A549 (cell line): ENCODE measurements at regions not wholly inside any gene's neighbourhood (a gene's known extent, or its start where the extent isn't known, plus 50 kb on each side); places are given as distances from the start of the nearest gene placed in this dataset.

Source experiments
- ATAC-seq, 2 experiments: fragments of 200-7000 bp in 1 of 2; fragments of >200 bp in 1 of 2; cut with Nextera tagmentation in 1 of 2; cut with Tn5 transposase in 1 of 2; 3 replicates each; pipeline versions ENCODE4 v1.8.0 to v1.9.1; 2018 to 2020; ENCODE audit warnings: mild to moderate bottlenecking in 1 of 2, moderate library complexity in 1 of 2
- CTCF ChIA-PET: fragments of 300-600 bp; sonication (Branson Sonifier 250); formaldehyde crosslinking; extraction: SDS; loops from one replicate; lab custom pipeline; 2021; ENCODE audit warnings: antibody characterized with exemption, inconsistent platforms; lab: Yijun Ruan, JAX
- POLR2A ChIA-PET: fragments of 350-600 bp; formaldehyde crosslinking; extraction: SDS; loops from one replicate; lab custom pipeline; 2021; ENCODE audit warnings: antibody characterized with exemption, inconsistent platforms; lab: Yijun Ruan, JAX
- DNase-seq, 2 experiments: peaks; one replicate each; pipeline versions ENCODE4 v3.0.0 to v3.0.0-alpha.2; 2011 to 2016; ENCODE audit warnings: low read depth in 1 of 2, low spot score in 1 of 2
- FAIRE-seq: peaks from 2 replicates; lab custom pipeline; 2011; peaks lifted over from hg19 to GRCh38; lab: Jason Lieb, UNC
- H3K27ac ChIP-seq, 2 experiments: fragments of >200 bp; sonication (Bioruptor Twin); formaldehyde crosslinking; 3 replicates each; pipeline ENCODE4 v1.5.1; 2016 to 2017
- H3K4me1 ChIP-seq: fragments of >200 bp; sonication (Bioruptor Twin); formaldehyde crosslinking; 3 replicates; pipeline ENCODE4 v1.6.1; 2016
- H3K4me2 ChIP-seq: fragments of >200 bp; sonication (Bioruptor Twin); formaldehyde crosslinking; 3 replicates; pipeline ENCODE4 v1.6.1; 2016
- H3K4me3 ChIP-seq: fragments of >200 bp; sonication (Bioruptor Twin); formaldehyde crosslinking; 3 replicates; pipeline ENCODE4 v1.5.1; 2016
- H3K9me3 ChIP-seq: fragments of >200 bp; sonication (Bioruptor Twin); formaldehyde crosslinking; 3 replicates; pipeline ENCODE4 v1.6.1; 2016
- CHD4 ChIP-seq: fragments of 200-600 bp; sonication (generic); IDR thresholded peaks from 2 replicates; pipeline ENCODE4 v1.6.1; 2016; ENCODE audit warnings: antibody characterized with exemption, mild to moderate bottlenecking, borderline replicate concordance
- EHF ChIP-seq: fragments of 250-450 bp; sonication (Bioruptor Pico); IDR thresholded peaks from 2 replicates; pipeline ENCODE4 v1.5.0; 2020; ENCODE audit warnings: mild to moderate bottlenecking
- ESRRA ChIP-seq: fragments of 150-350 bp; IDR thresholded peaks from 2 replicates; pipeline ENCODE4 v1.6.1; 2014; ENCODE audit warnings: mild to moderate bottlenecking, low read length, borderline replicate concordance
- FOSL2 ChIP-seq, 2 experiments: fragments of 450-650 bp in 1 of 2; fragments of >200 bp in 1 of 2; sonication (Bioruptor Twin) in 1 of 2; formaldehyde crosslinking; IDR thresholded peaks; 2 replicates each; pipeline versions ENCODE4 v1.5.0 to v1.6.1; 2016 to 2020; ENCODE audit warnings: mild to moderate bottlenecking in 1 of 2, moderate library complexity in 1 of 2
- HOXB5 ChIP-seq: fragments of 250-450 bp; sonication (Bioruptor Pico); IDR thresholded peaks from 2 replicates; pipeline ENCODE4 v1.5.0; 2020; ENCODE audit warnings: mild to moderate bottlenecking, moderate library complexity
- MAFK ChIP-seq: fragments of 450-650 bp; IDR thresholded peaks from 2 replicates; pipeline ENCODE4 v1.6.1; 2014; ENCODE audit not compliant: partially characterized antibody
- NFE2L2 ChIP-seq: fragments of 150-350 bp; conservative IDR thresholded peaks from 2 replicates; pipeline ENCODE4 v1.6.1; 2014; ENCODE audit warnings: low read length
- NPAS2 ChIP-seq: fragments of 250-450 bp; sonication (Bioruptor Pico); IDR thresholded peaks from 2 replicates; pipeline ENCODE4 v1.8.0; 2022; ENCODE audit warnings: mild to moderate bottlenecking, moderate library complexity, borderline replicate concordance
- PHF8 ChIP-seq: fragments of 200-600 bp; sonication (generic); IDR thresholded peaks from 2 replicates; pipeline ENCODE4 v1.6.1; 2016; ENCODE audit warnings: low read depth, mild to moderate bottlenecking, antibody characterized with exemption, moderate library complexity, borderline replicate concordance
- RAD21 ChIP-seq, 2 experiments: fragments of >200 bp in 1 of 2; sonication (Bioruptor Twin) in 1 of 2; formaldehyde crosslinking in 1 of 2; IDR thresholded peaks in 1 of 2; conservative IDR thresholded peaks in 1 of 2; 2 replicates in 1 of 2; 3 replicates in 1 of 2; pipeline ENCODE4 v1.6.1; 2012 to 2018; ENCODE audit warnings: inconsistent platforms in 1 of 2
- SMC3 ChIP-seq: fragments of >200 bp; sonication (Bioruptor Twin); formaldehyde crosslinking; IDR thresholded peaks from 3 replicates; pipeline ENCODE4 v1.6.1; 2018; ENCODE audit warnings: inconsistent platforms
- SREBF2 ChIP-seq: fragments of 450-650 bp; IDR thresholded peaks from 2 replicates; pipeline ENCODE4 v1.6.1; 2014; ENCODE audit warnings: mild to moderate bottlenecking, moderate library complexity
- ZC3H11A ChIP-seq: fragments of 450-650 bp; IDR thresholded peaks from 2 replicates; pipeline ENCODE4 v1.6.1; 2014; ENCODE audit warnings: antibody characterized with exemption, mild to moderate bottlenecking
- ZFP36 ChIP-seq: fragments of 450-650 bp; IDR thresholded peaks from 2 replicates; pipeline ENCODE4 v1.6.1; 2014; ENCODE audit warnings: borderline replicate concordance; ENCODE audit not compliant: partially characterized antibody
- TF ChIP-seq, protein P1 (sequence below): fragments of >200 bp; sonication (Bioruptor Twin); formaldehyde crosslinking; IDR thresholded peaks from 2 replicates; pipeline ENCODE4 v1.6.1; 2016
- TF ChIP-seq, protein P2 (sequence below): fragments of 150-350 bp; IDR thresholded peaks from 2 replicates; pipeline ENCODE4 v1.6.1; 2014; ENCODE audit warnings: low read depth, mild to moderate bottlenecking, low read length
- TF ChIP-seq, protein P3 (sequence below): IDR thresholded peaks from 2 replicates; pipeline ENCODE4 v1.6.1; 2012
- TF ChIP-seq, protein P4 (sequence below): fragments of 450-650 bp; IDR thresholded peaks from 2 replicates; pipeline ENCODE4 v1.6.1; 2014; ENCODE audit warnings: antibody characterized with exemption
- TF ChIP-seq, protein P5 (sequence below): fragments of 250-450 bp; sonication (Bioruptor Pico); IDR thresholded peaks from 2 replicates; pipeline ENCODE4 v1.5.0; 2020; ENCODE audit warnings: low read depth, mild to moderate bottlenecking, moderate library complexity
- TF ChIP-seq, protein P6 (sequence below): fragments of >200 bp; sonication (Bioruptor Twin); formaldehyde crosslinking; IDR thresholded peaks from 3 replicates; pipeline ENCODE4 v1.6.1; 2016

DNA sequence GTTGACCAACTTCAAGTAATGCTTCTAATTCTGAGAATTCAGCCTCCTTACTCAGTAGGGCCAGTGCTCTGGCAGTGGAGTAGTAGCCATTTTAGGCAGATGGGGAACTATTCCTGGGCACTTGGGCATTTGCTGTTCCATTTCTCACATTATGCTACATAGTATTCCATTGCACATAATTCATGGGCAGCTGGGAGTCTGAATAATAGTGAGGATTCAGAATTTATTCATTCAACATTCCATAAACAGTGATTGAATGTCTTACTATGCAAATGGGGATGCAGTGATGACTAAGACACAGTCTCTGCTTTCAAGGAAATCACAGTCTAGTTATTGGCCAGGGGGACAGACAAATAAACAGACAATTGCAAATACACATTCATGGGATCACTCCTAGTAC, 301.0 kb upstream of the KCNN2 start:
- POLR2A ChIA-PET: no interaction called here
- FAIRE-seq: no peak
- DNase-seq: no peak

DNA sequence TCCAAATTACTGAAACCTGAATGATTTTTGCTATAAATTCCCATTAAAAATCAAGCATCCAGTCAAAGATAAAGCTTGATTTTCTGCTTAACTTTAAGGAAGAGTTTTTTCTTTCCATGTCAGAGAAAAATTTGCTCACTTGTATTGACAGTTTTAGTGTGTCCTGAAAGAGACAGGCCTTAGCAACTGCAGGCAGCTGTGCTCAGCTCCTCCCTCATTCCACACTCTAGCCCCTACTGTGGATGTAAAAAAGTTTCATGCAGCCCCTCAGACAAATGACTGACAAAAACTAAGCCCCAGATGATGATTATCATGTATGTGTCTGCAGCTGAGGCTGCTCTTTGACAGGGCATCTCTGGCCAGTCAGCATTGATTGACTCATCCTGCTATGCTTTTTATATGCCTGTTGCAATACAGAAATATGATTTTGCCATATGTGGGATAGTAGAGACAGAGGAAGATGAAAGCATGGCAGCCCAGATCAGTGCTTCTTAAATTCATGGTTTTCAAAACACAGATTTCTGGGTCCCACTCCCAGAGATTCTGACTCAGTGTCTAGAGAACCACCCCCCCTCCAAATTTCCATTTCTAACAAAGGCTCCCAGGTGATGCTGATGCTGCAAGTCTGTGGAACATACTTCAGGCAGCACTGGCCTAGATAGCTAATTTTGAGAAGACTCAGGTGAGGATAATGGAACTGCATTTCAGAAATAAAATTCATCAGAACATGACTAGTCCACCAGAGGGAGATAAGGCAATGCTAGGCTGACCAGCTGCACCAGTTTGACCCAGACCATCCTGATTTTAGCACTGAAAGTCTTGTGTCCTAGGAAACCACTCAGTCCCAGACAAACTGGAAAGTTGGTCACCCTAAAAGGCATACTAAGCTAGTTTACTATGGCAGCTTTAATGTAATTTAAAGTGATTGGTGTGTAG, 298.7 kb upstream of the KCNN2 start:
- no peak for ATAC-seq
- POLR2A ChIA-PET: no interaction called here
- no peak for DNase-seq

More for the DNA sequence above, 301.0 kb upstream of the KCNN2 start:
- no peak for ATAC-seq
- Histone ChIP-seq H3K9me3 (no peaks in the 10 kb centered on the region), H3K27ac (no peak overlapping the region), H3K4me2 (no peak overlapping the region), H3K4me1 (no peaks in the 10 kb centered on the region), H3K4me3 (no peak overlapping the region)
- CTCF ChIA-PET: no interaction called here
- TF ChIP-seq, protein P1, sequence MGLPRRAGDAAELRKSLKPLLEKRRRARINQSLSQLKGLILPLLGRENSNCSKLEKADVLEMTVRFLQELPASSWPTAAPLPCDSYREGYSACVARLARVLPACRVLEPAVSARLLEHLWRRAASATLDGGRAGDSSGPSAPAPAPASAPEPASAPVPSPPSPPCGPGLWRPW: no peak
- TF ChIP-seq, protein P2, sequence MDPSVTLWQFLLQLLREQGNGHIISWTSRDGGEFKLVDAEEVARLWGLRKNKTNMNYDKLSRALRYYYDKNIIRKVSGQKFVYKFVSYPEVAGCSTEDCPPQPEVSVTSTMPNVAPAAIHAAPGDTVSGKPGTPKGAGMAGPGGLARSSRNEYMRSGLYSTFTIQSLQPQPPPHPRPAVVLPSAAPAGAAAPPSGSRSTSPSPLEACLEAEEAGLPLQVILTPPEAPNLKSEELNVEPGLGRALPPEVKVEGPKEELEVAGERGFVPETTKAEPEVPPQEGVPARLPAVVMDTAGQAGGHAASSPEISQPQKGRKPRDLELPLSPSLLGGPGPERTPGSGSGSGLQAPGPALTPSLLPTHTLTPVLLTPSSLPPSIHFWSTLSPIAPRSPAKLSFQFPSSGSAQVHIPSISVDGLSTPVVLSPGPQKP: no peak
- TF ChIP-seq CHD4 (no peak), HOXB5 (no peak), RAD21 (conservative IDR thresholded peaks at IDR 0.05 in 1 of 2, IDR thresholded peaks at IDR 0.05 in 1 of 2) (no peak), MAFK (no peak), SREBF2 (no peak), NFE2L2 (no peak), SMC3 (no peak), PHF8 (no peak), ZC3H11A (no peak), EHF (CRISPR knock-in tag) (no peak), NPAS2 (CRISPR knock-in tag) (no peak), ESRRA (no peak)
- TF ChIP-seq, protein P3, sequence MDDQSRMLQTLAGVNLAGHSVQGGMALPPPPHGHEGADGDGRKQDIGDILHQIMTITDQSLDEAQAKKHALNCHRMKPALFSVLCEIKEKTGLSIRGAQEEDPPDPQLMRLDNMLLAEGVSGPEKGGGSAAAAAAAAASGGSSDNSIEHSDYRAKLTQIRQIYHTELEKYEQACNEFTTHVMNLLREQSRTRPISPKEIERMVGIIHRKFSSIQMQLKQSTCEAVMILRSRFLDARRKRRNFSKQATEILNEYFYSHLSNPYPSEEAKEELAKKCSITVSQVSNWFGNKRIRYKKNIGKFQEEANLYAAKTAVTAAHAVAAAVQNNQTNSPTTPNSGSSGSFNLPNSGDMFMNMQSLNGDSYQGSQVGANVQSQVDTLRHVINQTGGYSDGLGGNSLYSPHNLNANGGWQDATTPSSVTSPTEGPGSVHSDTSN: no peak
- TF ChIP-seq, protein P4, sequence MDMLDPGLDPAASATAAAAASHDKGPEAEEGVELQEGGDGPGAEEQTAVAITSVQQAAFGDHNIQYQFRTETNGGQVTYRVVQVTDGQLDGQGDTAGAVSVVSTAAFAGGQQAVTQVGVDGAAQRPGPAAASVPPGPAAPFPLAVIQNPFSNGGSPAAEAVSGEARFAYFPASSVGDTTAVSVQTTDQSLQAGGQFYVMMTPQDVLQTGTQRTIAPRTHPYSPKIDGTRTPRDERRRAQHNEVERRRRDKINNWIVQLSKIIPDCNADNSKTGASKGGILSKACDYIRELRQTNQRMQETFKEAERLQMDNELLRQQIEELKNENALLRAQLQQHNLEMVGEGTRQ: no peak
- TF ChIP-seq, protein P5, sequence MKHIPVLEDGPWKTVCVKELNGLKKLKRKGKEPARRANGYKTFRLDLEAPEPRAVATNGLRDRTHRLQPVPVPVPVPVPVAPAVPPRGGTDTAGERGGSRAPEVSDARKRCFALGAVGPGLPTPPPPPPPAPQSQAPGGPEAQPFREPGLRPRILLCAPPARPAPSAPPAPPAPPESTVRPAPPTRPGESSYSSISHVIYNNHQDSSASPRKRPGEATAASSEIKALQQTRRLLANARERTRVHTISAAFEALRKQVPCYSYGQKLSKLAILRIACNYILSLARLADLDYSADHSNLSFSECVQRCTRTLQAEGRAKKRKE (CRISPR knock-in tag): no peak

More for the DNA sequence above, 298.7 kb upstream of the KCNN2 start:
- Histone ChIP-seq H3K9me3 (no peaks in the 10 kb centered on the region), H3K4me3 (no peak overlapping the region), H3K4me2 (no peak overlapping the region), H3K4me1 (no peaks in the 10 kb centered on the region)
- CTCF ChIA-PET: no interaction called here
- TF ChIP-seq ESRRA (no peak), ZFP36 (no peak), FOSL2 (IDR thresholded peaks at IDR 0.05) (no peak), FOSL2 (CRISPR knock-in tag; IDR thresholded peaks at IDR 0.05) (no peak), SMC3 (no peak)
- TF ChIP-seq, protein P6, sequence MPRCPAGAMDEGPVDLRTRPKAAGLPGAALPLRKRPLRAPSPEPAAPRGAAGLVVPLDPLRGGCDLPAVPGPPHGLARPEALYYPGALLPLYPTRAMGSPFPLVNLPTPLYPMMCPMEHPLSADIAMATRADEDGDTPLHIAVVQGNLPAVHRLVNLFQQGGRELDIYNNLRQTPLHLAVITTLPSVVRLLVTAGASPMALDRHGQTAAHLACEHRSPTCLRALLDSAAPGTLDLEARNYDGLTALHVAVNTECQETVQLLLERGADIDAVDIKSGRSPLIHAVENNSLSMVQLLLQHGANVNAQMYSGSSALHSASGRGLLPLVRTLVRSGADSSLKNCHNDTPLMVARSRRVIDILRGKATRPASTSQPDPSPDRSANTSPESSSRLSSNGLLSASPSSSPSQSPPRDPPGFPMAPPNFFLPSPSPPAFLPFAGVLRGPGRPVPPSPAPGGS: no peak
- TF ChIP-seq, all 56 proteins: peak for 0
- FAIRE-seq: no peak
- H3K27ac ChIP-seq: no peak overlapping the region
